ENCODE measurements at regions not wholly inside any gene's neighbourhood (a gene's known extent, or its start where the extent isn't known, plus 50 kb on each side); places are given as distances from the start of the nearest gene placed in this dataset.

- no peak overlapping the region for H3K27ac ChIP-seq
- TF ChIP-seq CTCF (conservative IDR thresholded peaks at IDR 0.05) (no peak), ZFX (IDR thresholded peaks at IDR 0.05) (no peak)
These were observed 207.6 kb upstream of the RAB4A start for GRCh38 chr1:229063154-229063773.

GRCh38 chr1:229064320-229065168 lies 206.4 kb upstream of the RAB4A start:
- H3K27ac ChIP-seq = no peak overlapping the region
- TF ChIP-seq CTCF (conservative IDR thresholded peaks at IDR 0.05) (no peak), ZFX (IDR thresholded peaks at IDR 0.05) (no peak)

GRCh38 chr1:229065613-229066012 lies 205.3 kb upstream of the RAB4A start:
- H3K27ac ChIP-seq = no peak overlapping the region
- TF ChIP-seq CTCF (conservative IDR thresholded peaks at IDR 0.05) (no peak), ZFX (IDR thresholded peaks at IDR 0.05) (no peak)

- no peak overlapping the region for H3K27ac ChIP-seq
- TF ChIP-seq ZFX (IDR thresholded peaks at IDR 0.05) (no peak), CTCF (conservative IDR thresholded peaks at IDR 0.05) (no peak)
These were observed 204.3 kb upstream of the RAB4A start for GRCh38 chr1:229066591-229066990.

- TF ChIP-seq ZFX (IDR thresholded peaks at IDR 0.05) (no peak), CTCF (conservative IDR thresholded peaks at IDR 0.05) (no peak)
- H3K27ac ChIP-seq = no peak overlapping the region
These were observed 203.4 kb upstream of the RAB4A start for GRCh38 chr1:229067546-229067945.

- TF ChIP-seq CTCF (conservative IDR thresholded peaks at IDR 0.05) (no peak), ZFX (IDR thresholded peaks at IDR 0.05) (no peak)
- H3K27ac ChIP-seq = no peak overlapping the region
These were observed 202.5 kb upstream of the RAB4A start for GRCh38 chr1:229068270-229068987.

- H3K27ac ChIP-seq = no peak overlapping the region
- no peak for TF ChIP-seq CTCF (conservative IDR thresholded peaks at IDR 0.05)
- no peak for TF ChIP-seq ZFX (IDR thresholded peaks at IDR 0.05)
These were observed 201.7 kb upstream of the RAB4A start for GRCh38 chr1:229069176-229069575.

All from C4-2B (cell line).